NCI-H345 treated with DMSO at 0.1 percent for 48 hours (cell line): ENCODE measurements at regions not wholly inside any gene's neighbourhood (a gene's known extent, or its start where the extent isn't known, plus 50 kb on each side); places are given as distances from the start of the nearest gene placed in this dataset.

Source experiments
- DNase-seq: peaks from one replicate; lab custom pipeline; 2025; ENCODE audit not compliant: unreplicated experiment; lab: John Stamatoyannopoulos, UW

- no peak for DNase-seq
These were observed 297.4 kb upstream of the RTL1 start for GRCh38 chr14:101200650-101201516.

- no peak for DNase-seq
These were observed 298.1 kb upstream of the RTL1 start for GRCh38 chr14:101201535-101202151.

GRCh38 chr14:101202627-101203404 lies 299.3 kb upstream of the RTL1 start:
- no peak for DNase-seq

- DNase-seq: no peak
These were observed 303.0 kb upstream of the RTL1 start for GRCh38 chr14:101206556-101206955.

GRCh38 chr14:101207041-101207440 lies 303.5 kb upstream of the RTL1 start:
- DNase-seq: no peak

- no peak for DNase-seq
These were observed 304.4 kb upstream of the RTL1 start for GRCh38 chr14:101207897-101208296.

- DNase-seq: no peak
These were observed 306.1 kb upstream of the RTL1 start for GRCh38 chr14:101209594-101209993.

- no peak for DNase-seq
These were observed 311.7 kb upstream of the RTL1 start for GRCh38 chr14:101215266-101215665.

- no peak for DNase-seq
These were observed 312.4 kb upstream of the RTL1 start for GRCh38 chr14:101215927-101216326.

- DNase-seq: no peak
These were observed 313.0 kb upstream of the RTL1 start for GRCh38 chr14:101216366-101217079.

GRCh38 chr14:101217080-101217463 lies 313.6 kb upstream of the RTL1 start:
- DNase-seq: no peak

- no peak for DNase-seq
These were observed 314.3 kb upstream of the RTL1 start for GRCh38 chr14:101217616-101218371.

- DNase-seq: no peak
These were observed 316.6 kb upstream of the RTL1 start for GRCh38 chr14:101219896-101220703.

GRCh38 chr14:101220921-101221510 lies 317.5 kb upstream of the RTL1 start:
- DNase-seq: no peak

- no peak for DNase-seq
These were observed 318.1 kb upstream of the RTL1 start for GRCh38 chr14:101221549-101222160.

GRCh38 chr14:101222362-101223070 lies 319.0 kb upstream of the RTL1 start:
- DNase-seq: no peak

- DNase-seq: peak; percentile 27
These were observed 319.6 kb upstream of the RTL1 start for GRCh38 chr14:101223127-101223526.

GRCh38 chr14:101223561-101224162 lies 320.1 kb upstream of the RTL1 start:
- no peak for DNase-seq
